Endothelial cell of umbilical vein (primary cell): ENCODE measurements at regions not wholly inside any gene's neighbourhood (a gene's known extent, or its start where the extent isn't known, plus 50 kb on each side); places are given as distances from the start of the nearest gene placed in this dataset.

ENCODE experiments used
- BruUV-seq: library from RNA; stranded (reverse); fragments of 400-500 nt; replicated peaks from 2 replicates; lab custom pipeline; 2021; lab: Mats Ljungman, UMichigan
- CTCF ChIA-PET: fragments of 300-600, 350-600 bp; sonication (Branson Sonifier 250); formaldehyde crosslinking; loops from one replicate; lab custom pipeline; 2021; ENCODE audit warnings: antibody characterized with exemption, inconsistent platforms; lab: Charles Lee
- POLR2A ChIA-PET: fragments of 300-600, 350-600 bp; sonication (Branson Sonifier 250); formaldehyde crosslinking; loops from one replicate; lab custom pipeline; 2021; ENCODE audit warnings: antibody characterized with exemption, inconsistent platforms; lab: Charles Lee
- DNase-seq: peaks from one replicate; pipeline ENCODE4 v3.0.0-alpha.2; 2011; ENCODE audit warnings: low read depth, low spot score
- FAIRE-seq: peaks from 2 replicates; lab custom pipeline; 2011; peaks lifted over from hg19 to GRCh38; lab: Jason Lieb, UNC
- H2AFZ ChIP-seq: 2 replicates; pipeline ENCODE4 v1.6.0; 2012; ENCODE audit warnings: low read depth, low read length, control low read depth, inconsistent platforms
- H3K27ac ChIP-seq: 2 replicates; pipeline ENCODE4 v1.5.1; 2011; ENCODE audit warnings: low read depth, mild to moderate bottlenecking, control low read depth, low read length, moderate library complexity; ENCODE audit not compliant: insufficient read depth
- H3K27me3 ChIP-seq, 2 experiments: 2 replicates each; pipeline versions ENCODE4 v1.6.0 to v1.6.1; 2011; ENCODE audit warnings: low read length in 2 of 2, mixed read lengths in 1 of 2; ENCODE audit not compliant: control insufficient read depth in 2 of 2, insufficient read depth in 2 of 2
- H3K36me3 ChIP-seq, 2 experiments: 2 replicates in 1 of 2; 3 replicates in 1 of 2; pipeline ENCODE4 v1.5.1; 2011; ENCODE audit warnings: low read length in 2 of 2, mild to moderate bottlenecking in 1 of 2, moderate library complexity in 1 of 2; ENCODE audit not compliant: control insufficient read depth in 2 of 2, insufficient read depth in 2 of 2; ENCODE audit errors: extremely low read depth in 1 of 2
- H3K4me1 ChIP-seq: 3 replicates; pipeline ENCODE4 v1.5.1; 2011; ENCODE audit warnings: mild to moderate bottlenecking, low read length; ENCODE audit not compliant: control insufficient read depth, insufficient read depth; ENCODE audit errors: extremely low read depth
- H3K4me2 ChIP-seq: 2 replicates; pipeline ENCODE4 v1.6.1; 2011; ENCODE audit warnings: low read length, control low read depth, mixed read lengths; ENCODE audit not compliant: insufficient read depth
- H3K4me3 ChIP-seq, 3 experiments: fragments of 200-600 bp in 1 of 3; sonication (generic), shearing (Covaris generic) in 1 of 3; replicated peaks in 1 of 3; 2 replicates each; pipeline ENCODE4 v1.5.1; 2011 to 2016; ENCODE audit warnings: control low read depth in 3 of 3, low read length in 3 of 3, mild to moderate bottlenecking in 2 of 3, inconsistent platforms in 1 of 3, low read depth in 1 of 3, moderate library complexity in 1 of 3; ENCODE audit not compliant: insufficient read depth in 1 of 3
- H3K79me2 ChIP-seq: 2 replicates; pipeline ENCODE4 v1.6.0; 2012; ENCODE audit warnings: low read length, inconsistent platforms; ENCODE audit not compliant: control insufficient read depth, insufficient read depth
- H3K9ac ChIP-seq: replicated peaks from 2 replicates; pipeline ENCODE3; 2011; ENCODE audit warnings: low read length, control low read depth; ENCODE audit not compliant: insufficient read depth; ENCODE audit errors: extremely low read depth
- H3K9me1 ChIP-seq: replicated peaks from 3 replicates; pipeline ENCODE4 v1.6.0; 2011; ENCODE audit warnings: mild to moderate bottlenecking, low read length; ENCODE audit not compliant: control insufficient read depth, insufficient read depth; ENCODE audit errors: extremely low read depth
- H3K9me3 ChIP-seq: replicated peaks from 2 replicates; pipeline ENCODE4 v1.5.1; 2012; ENCODE audit warnings: low read length, inconsistent platforms; ENCODE audit not compliant: control insufficient read depth, insufficient read depth
- H4K20me1 ChIP-seq: replicated peaks from 2 replicates; pipeline ENCODE3; 2011; ENCODE audit warnings: mild to moderate bottlenecking, low read length; ENCODE audit not compliant: control insufficient read depth, insufficient read depth; ENCODE audit errors: extremely low read depth
- GATA2 ChIP-seq: IDR thresholded peaks from 2 replicates; pipeline ENCODE4 v1.7.0; 2011; ENCODE audit warnings: low read depth, mild to moderate bottlenecking, moderate library complexity, mixed read lengths, low read length; ENCODE audit not compliant: insufficient read length, insufficient read depth
- dilution Hi-C: fragments of 300-500 bp; cut with MboI; formaldehyde crosslinking; loops from one replicate; pipeline ENCODE4 v1.15.0; 2019; ENCODE audit warnings: low sequenced_read_pairs; ENCODE audit not compliant: extremely low pct_ligation_motif_present
- intact Hi-C: fragments of 100-400 bp; cut with micrococcal nuclease; formaldehyde crosslinking; loops from one replicate; pipeline ENCODE4 v1.10.0; 2022
- TF ChIP-seq, protein P1 (sequence below), 2 donors: IDR thresholded peaks; 1 replicate in 1 of 2; 2 replicates in 1 of 2; pipeline ENCODE4 v1.5.1; 2011; ENCODE audit warnings: low read length in 2 of 2, mild to moderate bottlenecking in 2 of 2, moderate library complexity in 2 of 2, control low read depth in 1 of 2, inconsistent platforms in 1 of 2, low read depth in 1 of 2; ENCODE audit not compliant: insufficient read depth in 1 of 2; ENCODE audit errors: extremely low read depth in 1 of 2

DNA sequence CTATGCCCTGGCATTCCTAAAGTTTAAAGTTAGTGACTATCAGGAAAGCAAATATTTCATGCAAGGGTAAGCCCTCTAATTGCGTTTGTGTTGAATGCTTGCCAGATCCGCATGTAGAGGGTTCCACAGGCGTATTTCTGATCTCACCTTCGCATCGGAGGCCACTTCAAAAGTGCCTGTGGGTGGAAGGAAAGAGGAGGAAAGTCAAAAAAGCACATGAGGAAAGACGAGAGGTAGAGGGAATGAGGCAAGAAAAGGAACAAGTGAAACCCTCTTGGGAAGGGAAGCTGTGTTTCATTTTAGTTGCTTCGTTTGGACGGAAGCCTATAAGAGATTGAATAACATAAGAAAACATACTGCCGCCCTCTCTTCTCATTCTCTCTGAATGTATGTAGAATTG, 628.8 kb downstream of the SPRY1 start:
- H3K79me2 ChIP-seq, result no peaks in the 10 kb centered on the region
- DNase-seq (peak; percentile 45), FAIRE-seq (peak; percentile 28)
- ChIA-PET CTCF (no interaction called here), POLR2A (no interaction called here)
- no peaks in the 10 kb centered on the region for H3K9me1 ChIP-seq
- H3K27ac ChIP-seq, result no peak overlapping the region
- H3K9ac ChIP-seq, result no peak overlapping the region
- H3K27me3 ChIP-seq, result no peaks in the 10 kb centered on the region
- no peaks in the 10 kb centered on the region for H3K36me3 ChIP-seq
- dilution Hi-C loops, result no loop called here
- H3K4me1 ChIP-seq, result no peaks in the 10 kb centered on the region
- peak overlapping the region; percentile 47 for H3K4me2 ChIP-seq
- H3K4me3 ChIP-seq, result peak overlapping the region in 2 of 3 experiments; percentile 25 to 33
- intact Hi-C loops, result no loop called here
- no peaks in the 10 kb centered on the region for H3K9me3 ChIP-seq
- no peaks in the 10 kb centered on the region for H4K20me1 ChIP-seq
- TF ChIP-seq, protein P1, sequence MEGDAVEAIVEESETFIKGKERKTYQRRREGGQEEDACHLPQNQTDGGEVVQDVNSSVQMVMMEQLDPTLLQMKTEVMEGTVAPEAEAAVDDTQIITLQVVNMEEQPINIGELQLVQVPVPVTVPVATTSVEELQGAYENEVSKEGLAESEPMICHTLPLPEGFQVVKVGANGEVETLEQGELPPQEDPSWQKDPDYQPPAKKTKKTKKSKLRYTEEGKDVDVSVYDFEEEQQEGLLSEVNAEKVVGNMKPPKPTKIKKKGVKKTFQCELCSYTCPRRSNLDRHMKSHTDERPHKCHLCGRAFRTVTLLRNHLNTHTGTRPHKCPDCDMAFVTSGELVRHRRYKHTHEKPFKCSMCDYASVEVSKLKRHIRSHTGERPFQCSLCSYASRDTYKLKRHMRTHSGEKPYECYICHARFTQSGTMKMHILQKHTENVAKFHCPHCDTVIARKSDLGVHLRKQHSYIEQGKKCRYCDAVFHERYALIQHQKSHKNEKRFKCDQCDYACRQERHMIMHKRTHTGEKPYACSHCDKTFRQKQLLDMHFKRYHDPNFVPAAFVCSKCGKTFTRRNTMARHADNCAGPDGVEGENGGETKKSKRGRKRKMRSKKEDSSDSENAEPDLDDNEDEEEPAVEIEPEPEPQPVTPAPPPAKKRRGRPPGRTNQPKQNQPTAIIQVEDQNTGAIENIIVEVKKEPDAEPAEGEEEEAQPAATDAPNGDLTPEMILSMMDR (IDR thresholded peaks at IDR 0.05; ENCODE audit: extremely low read depth in 1 of 2, insufficient read depth in 1 of 2, low read depth in 1 of 2, low read length in 2 of 2), result no peak
- BruUV-seq, result no TSS peak
- peak overlapping the region; percentile 100 for H2AFZ ChIP-seq

- Histone ChIP-seq H3K4me1 (no peaks in the 10 kb centered on the region), H3K27ac (no peak overlapping the region), H3K4me3 (no peak overlapping the region), H3K36me3 (no peaks in the 10 kb centered on the region), H3K4me2 (no peak overlapping the region), H3K9me1 (no peaks in the 10 kb centered on the region), H2AFZ (no peak overlapping the region), H3K9ac (no peak overlapping the region), H3K9me3 (no peaks in the 10 kb centered on the region), H3K27me3 (no peaks in the 10 kb centered on the region), H4K20me1 (no peaks in the 10 kb centered on the region), H3K79me2 (no peaks in the 10 kb centered on the region)
- dilution Hi-C loops, result no loop called here
- FAIRE-seq (no peak), DNase-seq (no peak)
- BruUV-seq, result no TSS peak
- intact Hi-C loops, result no loop called here
- ChIA-PET POLR2A (no interaction called here), CTCF (interaction anchor here (1.0 to 1.3 kb wide), 2 partner anchors 9 to 255 kb away, joined by 3 to 4 read pairs; no protein-coding TSS in a partner anchor)
- no peak for TF ChIP-seq GATA2
Observed at GRCh38 chr4:124028182-124028581, 631.6 kb downstream of the SPRY1 start.
